ENCODE measurements at regions not wholly inside any gene's neighbourhood (a gene's known extent, or its start where the extent isn't known, plus 50 kb on each side); places are given as distances from the start of the nearest gene placed in this dataset.
A peak's percentile ranks its signal among the peaks of the same experiment; 100 is the strongest.

DNA sequence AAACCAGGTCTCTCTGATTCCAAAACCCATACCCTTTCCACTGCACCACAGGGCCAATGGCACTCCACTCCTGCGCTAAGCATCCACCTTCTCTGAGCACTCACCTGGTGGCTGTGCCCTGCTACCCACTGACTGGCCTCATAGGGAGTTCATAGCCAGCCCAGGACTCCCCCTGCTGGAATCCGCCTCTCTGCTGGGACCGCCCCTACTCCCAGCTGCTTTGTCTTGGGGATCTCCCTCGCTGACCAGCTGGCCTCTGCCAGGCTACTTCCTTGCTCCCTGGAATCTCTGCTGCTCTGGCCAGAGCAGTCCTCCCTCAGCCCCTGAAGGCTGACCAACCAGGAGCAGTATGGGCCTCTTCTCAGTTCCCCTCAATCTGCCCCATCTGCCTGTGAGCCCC is 129.7 kb downstream of the FAXC start:
- DNase-seq: no peak

DNA sequence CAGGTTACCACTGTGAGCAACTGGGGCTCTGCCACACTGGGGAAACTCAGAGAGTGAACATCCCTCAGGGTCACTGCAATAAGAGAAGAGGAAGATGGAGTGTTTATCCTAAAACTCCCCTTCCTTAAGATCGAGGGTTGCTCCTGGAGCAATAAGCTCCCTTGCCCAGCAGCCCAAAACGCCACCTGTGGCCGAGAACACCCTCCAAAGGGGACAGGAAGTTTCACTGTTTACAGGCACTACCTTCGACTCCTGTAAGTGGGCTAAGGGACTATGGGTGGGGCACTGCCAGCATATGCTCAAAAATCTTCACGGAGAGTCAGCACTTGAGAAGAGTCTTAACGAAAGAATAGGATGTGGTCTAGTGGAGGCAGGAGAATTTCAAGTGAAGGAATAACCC is 132.5 kb downstream of the FAXC start:
- no peak for DNase-seq

DNA sequence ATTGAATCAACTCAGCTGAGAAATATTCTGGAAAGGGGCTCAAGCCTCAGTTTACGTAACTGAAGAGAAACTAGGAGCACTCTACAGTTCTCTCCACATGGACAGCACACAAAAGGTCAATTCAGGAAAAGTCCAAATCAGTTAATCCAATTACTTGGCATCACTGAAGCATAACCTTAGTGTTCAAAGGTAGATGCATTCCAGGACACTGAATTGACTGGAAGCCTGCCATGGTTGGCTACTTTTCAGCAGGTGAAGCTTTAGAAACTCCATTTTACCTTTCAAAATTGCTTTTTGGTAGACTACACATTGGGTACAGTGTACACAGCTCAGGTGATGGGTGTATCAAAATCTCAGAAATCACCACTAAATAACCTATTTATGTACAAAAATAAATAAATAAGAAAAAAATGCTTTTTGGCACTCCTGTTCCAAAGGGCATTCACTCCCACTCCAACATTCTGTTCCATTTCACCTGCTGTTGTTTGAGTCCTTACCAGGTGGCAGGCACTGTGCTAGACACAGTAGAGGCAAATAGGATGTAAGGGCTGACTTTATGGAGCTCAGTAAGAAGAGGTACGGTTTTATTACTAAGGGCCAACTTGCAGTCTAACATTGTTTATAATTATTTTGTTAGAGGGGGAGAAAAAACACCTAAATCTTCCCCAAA is 153.4 kb downstream of the FAXC start:
- no peak for DNase-seq

DNA sequence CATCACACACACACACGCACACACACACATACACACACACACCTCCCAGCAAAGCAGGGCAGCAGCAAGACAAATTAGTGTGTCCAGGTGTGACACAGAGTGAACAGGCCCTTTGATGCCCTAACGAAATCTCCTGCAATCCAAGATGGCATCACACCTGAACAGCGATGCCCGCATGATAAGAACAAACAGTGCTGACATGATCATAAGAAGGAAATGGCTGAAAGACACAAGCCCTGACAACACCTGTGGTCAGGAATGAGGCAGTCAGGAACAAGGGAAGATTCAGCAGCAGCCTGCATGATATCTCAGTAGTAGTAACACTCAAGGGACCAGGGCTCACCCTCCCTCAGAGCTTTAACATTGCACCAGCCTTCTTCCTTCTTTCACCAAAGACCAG is 156.9 kb downstream of the FAXC start:
- DNase-seq: no peak

DNA sequence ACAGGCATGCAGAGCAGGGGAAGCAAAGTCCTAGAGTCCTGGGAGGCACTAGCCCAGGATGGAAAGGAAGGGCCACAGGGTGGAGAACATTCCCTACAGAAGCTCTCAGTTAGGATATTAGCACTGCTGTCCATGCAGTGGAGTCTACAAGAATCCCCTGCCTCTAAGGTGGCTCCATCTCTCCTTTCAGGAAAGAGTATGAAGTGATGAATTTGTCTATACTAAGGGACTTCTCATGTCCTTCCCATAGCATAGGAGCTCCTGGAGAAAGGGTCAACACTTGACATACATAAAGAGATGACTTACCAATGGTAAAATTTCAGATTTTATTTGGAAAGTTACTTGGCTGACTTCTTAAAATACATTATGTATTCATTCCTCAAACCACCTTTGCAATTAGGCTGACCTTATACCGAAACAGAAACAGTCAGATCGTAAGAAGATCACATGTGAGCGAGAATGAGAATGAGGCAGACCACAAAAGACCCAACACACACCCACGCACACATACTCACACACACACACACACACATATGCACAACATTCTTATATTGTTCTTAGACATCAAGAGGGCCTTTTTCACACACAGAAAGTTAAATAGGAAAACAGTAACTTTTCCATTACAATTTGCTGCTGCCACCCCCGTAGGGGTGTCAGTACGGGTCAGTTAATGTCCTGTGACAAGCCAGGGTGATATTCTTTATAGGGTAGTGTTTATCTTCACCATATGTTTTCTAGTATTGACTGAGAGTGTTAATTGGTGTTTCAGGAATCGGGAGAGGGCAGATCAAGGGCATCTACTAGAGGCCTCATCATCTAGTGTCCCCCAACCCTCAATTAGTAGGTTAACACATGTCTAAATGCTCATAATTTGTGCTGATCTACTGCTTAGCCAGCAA is 159.4 kb downstream of the FAXC start:
- no peak for DNase-seq

DNA sequence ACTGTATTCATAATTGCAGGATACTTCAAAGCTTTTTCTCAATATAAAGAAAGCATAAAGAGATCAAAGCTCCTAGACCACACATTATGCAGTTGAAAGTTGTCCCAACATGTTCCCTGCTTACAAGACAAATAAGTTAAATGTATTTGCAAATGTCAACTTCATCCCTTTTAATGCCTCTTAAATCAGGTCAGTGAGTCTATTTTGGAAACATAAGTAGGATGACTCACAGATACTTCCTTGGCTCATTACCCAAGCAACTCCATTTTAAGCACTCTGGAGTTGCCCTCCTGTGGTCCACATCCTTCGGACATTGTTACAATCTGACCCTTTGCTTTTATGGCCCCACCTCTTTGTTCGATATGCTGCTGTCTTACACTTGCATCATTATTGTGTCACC is 162.0 kb downstream of the FAXC start:
- DNase-seq: no peak

DNA sequence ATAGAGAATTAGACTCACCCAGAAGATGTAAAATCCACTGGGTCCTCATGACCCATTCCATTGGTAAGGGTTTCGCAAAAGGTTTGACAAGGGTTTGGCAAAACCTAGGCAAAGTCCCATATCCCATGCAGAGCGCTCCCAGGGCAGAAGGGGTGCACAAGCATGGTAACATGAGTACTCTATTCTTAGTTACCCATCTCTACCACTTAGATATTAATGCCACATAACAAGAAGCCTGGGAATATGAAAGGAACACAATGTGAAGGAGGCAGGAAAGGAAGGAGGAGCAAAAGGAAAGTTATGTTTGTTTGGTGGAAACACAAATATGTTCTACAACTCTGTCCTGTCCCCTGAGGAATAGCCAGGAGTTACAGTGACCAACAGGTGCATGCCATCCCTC is 163.1 kb downstream of the FAXC start:
- DNase-seq: no peak

DNA sequence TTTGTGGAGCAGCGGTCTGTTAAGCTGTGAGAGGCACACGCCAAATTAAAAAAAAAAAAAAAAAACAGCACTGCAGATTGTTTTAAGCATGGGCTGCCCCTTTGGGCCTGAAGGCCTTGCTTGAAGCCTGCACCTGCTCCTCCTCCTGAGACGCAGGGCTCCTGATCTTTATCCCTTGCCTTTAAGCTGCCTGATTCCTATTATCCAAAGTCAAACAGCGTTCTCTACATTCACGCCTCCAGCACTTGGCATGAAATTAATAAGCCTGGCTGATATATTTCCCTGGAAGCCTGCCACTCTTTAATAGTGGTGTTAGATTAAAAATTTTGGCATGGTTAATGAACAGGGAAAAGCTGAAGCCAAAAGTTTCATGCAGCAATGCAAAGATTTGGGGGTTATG is 163.9 kb downstream of the FAXC start:
- DNase-seq: peak in 1 of 56 donors; percentile 5

DNA sequence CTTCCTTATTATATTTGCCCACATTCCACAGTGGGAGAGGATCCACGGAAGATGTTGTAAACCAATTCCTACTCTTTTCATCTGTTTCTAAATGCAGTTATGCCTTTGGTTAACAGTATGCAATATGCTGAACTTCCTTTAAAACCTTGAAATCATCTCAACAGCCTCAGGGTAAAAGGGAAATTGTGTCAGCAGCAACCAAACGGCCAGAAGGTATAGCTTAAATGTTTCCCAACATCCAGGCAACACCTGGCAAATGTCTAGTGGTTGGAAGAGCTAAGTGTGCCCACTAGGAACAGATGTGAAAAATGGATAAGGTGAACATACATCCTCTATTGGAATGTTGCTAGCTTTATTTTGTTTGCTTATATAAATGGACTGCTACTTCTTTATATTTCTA is 164.8 kb downstream of the FAXC start:
- DNase-seq: no peak

DNA sequence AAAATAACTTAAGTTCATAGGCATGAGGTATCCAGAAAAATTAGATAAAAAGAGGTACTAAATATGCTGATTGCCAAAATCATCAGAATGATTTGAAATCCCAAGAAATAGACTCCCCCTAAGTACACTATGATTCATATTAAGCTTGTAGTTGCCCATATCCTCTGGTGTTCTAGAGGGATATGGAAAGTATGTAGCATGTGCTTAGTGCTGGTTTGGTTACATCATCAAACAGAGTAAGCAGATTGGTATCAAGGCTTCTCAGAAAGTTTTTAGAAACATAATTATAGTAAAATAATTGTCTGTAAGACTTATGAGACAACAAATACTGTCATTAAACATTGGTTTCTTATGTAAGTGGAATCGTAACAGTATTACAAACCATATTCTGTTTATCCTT is 166.4 kb downstream of the FAXC start:
- DNase-seq: no peak

DNA sequence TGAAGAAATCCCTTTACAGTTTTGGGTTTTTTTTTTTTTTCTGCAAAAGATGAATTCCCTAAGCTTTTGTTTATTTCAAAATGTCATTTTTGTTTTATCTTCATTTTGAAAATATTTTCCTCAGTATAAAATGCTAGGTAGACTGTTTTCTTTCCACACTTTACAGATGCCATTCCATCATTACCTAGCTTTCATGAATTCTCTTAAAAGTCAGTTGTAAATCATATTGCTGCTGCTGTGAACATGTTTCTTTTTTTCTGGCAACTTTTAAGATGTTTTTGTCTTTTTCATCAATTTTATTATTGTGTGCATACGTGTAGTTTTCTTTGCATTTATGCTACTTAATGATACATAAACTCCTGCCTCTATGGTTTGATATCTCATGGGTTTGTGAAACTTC is 168.3 kb downstream of the FAXC start:
- no peak for DNase-seq

DNA sequence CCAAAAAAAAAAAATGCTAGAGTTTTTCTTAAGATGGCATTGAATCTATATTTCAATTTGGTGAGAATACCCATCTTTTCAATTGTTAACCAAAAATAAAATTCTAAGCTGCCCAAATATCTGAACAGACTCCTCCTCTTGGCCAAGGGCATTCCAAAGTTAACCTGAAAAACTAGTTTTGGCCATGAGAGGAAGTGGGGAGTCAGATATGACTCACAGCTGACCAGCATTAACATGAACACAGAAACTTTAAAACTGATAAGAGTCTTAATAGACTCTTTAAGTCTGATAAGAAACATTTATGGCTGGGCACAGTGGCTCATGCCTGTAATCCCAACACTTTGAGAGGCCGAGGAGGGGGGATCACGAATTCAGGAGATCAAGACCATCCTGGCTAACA is 171.3 kb downstream of the FAXC start:
- no peak for DNase-seq

DNA sequence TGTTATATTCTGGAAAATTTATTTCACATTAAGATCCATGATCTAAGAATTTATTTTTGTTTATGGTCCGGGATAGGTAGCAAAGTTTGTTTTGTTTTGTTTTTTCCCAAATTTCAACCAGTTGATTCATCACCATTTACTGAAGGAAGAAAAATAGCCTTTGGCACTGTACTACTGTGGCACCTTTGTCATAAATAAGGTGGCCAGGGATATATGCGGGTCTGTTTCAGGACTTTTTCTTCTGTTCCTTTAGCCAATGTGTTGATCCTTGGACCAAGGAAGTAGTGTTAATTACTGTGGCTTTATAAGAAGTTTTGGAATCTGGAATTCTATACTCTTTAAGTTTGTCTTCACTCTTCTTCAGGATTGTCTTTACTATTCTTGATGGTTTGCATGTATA is 171.7 kb downstream of the FAXC start:
- no peak for DNase-seq

DNA sequence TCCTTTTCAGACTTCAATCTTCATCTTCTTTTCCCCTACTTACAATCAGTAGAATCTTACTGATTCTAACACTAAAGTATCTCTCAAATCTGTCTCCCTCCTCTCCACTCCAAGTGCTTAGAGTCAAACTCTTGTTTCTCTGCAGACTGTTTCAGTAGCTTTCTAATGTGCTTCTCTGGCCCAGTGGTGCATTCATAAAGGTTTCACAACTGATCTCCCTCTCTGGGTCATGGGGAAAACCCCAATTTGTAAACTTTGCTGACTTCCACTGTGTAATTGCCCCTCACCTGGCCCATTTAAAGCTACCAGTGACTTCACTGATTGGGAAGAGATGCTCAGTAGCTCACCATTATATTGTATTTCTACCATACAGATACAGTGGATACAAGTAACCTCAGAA is 183.6 kb downstream of the FAXC start:
- DNase-seq: no peak

DNA sequence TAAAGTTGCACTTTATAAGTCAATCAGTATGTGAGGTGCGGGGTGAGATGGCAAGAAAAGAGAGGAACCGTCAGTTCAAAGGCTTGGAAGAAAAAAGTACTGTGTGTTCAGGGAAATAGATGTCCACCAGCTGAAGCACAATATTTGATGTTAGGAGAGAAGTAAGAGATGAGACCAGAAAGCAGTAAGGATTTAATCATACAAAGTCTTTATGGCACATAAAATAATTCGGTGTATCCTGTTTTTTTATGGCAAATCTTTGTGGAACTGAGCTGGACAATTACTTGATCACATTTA is 197.2 kb downstream of the FAXC start:
- no peak for DNase-seq

DNA sequence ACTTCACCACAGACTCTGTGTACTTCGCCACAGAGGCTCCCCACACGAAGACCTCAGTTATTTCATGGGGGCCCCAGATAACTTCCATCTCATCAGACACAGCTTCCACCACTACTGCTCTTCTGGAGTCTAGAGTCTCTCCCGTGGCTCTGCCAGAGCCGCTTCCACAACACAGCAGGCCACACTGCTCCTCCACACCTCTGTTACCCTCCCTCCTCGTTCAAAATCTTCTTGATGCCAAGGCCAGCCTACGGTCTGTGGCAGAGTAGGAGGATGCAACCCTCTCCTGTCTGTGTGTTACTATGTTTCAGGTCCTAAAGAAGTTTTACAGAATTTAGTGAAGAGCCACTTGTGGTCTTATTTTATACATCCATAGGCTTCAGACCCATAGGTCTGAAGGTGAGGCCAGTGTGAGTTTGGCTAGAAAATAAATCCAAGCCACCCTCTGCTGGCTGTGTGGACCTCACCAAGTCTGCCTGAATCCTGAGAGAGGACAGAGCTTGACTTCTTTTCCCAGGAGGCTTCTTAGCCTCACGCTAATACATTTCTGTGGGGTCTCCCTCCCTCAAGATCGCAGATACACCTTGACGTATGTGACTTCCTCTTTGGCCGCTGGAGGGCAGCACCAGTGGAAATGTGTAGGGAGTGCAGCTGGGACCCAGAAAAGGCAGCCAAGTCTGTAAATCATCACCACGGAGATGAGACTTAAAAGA is 197.7 kb downstream of the FAXC start:
- DNase-seq: peak in 3 of 56 donors; percentile 2 to 10 (median 7)

DNA sequence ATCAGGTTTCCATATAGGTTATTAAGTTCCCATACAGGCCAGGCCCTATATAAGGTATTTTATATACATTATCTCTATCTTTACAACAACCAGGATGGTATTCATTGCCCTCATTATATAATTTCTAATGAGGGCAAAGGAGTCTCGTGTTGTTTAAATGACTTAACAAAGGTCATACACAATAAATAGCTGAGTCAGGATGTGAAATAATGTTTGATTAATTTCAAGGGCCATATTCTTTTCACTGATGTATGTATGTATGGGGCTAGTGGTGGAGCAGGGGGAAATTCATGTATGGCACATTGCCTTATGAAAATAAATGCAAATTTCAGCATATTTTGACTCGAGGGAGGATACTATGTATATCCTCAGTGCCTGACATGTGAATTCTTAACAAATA is 200.7 kb downstream of the FAXC start:
- no peak for DNase-seq

DNA sequence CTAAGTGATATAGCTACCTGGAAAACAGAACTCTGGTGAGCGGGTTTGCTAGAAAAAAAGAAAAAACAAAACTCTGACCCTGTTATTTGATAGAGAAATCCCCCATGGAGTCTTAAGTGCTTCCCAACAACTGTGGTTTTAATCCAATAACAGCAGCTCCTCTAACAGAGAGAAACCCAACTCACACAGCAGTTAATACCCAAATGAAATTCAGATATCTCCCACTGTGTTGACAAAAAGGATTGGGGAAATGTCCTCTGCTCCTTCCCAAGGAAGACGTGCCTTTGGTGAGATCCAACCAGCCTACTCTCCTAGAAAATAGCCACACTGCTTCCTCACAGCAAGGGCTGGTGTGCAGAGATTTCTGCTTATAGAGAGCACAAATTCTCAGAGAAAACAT is 200.4 kb upstream of the FBXL4 start:
- DNase-seq: no peak

DNA sequence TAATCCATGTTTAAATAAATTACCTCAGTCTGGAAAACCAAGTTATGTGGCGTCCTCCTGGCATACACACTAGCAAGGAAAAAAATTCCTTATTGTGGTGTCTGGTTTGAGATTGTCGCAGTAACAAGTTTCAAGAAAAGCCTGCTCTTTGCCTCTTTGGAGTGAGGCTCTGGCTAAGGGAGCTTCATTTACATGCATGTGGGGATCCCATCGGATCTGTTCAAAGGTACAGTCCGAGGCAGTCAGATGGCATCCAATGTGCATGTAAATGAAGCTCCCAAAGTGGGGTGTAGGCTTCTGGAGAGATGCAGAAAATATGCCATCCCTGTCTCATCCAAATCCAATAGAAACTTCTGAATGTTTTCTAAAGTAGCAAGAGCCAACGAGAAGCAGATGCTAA is 199.5 kb upstream of the FBXL4 start:
- DNase-seq: no peak

DNA sequence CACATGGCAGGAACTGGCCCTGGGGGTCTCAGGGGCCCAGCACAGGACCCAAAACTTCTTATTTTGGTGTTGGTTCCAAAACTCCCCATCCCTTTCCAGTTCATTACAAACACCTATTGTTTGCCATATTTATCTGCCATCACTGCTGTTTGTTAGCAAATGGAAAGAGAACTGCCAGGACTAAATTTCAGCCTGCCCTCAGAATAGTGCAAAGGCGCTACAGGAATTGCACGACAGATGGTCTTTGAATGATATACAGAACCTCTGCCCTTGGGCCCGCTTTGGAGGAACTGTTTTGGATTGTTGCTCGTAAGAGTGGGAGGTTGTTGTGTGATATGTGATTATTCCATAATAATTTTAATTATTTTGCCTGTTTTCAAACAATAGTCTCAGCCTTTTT is 199.0 kb upstream of the FBXL4 start:
- DNase-seq: no peak

DNA sequence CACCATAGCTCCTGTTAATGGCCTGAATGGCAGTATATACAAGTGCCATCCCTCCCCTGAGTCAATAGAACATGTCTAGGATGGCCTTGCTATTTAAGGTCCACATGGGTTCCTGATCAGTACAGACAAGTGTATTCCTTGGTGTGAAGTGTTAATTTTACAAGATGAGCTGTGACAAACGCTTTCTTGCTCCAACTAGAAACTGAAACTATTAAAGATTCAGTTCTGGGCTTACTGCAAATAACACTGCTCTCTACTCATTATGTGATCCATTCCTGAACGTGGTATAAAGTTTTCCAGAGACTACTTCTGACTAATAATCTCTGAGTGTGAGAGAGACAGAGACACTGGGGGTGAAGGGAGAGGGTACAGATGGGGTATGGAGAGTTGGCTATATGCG is 198.0 kb upstream of the FBXL4 start:
- DNase-seq: no peak

DNA sequence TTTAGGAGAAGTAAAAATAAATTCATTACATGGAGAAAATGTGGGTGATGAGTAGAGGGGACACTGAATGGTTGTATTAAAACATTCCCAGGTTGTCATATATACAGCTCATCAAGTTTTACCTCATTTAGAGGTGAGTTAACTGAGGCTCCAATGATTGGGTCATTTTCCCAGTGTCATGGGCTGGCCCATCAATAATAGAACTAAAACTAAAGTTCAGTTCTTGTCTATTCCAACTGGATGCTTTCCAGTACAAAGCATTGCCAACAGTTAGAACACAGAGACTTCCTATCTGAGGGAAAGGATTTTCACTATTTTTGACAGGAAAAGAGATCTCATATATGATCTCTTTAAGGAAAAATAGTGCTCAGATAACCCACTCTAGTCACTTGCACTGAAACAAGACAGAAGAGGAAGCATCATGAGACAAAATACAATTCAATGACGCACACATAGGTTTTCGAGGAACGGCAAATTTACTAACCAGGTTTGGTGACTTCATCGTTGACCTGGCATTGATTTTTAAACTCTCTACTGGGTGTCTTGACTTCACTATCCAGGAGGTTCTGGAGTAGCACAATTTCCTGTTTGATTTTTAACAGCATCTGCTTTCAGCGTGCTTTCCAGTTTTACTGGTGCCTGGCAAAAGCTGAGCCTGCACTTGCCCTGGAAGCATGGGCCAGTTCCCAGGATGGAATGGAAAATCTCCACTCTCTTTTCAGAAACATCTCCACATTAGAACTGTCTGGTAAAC is 195.5 kb upstream of the FBXL4 start:
- DNase-seq: peak in 2 of 56 donors; percentile 1 to 16
